ENCODE measurements at regions not wholly inside any gene's neighbourhood (a gene's known extent, or its start where the extent isn't known, plus 50 kb on each side); places are given as distances from the start of the nearest gene placed in this dataset.

DNA sequence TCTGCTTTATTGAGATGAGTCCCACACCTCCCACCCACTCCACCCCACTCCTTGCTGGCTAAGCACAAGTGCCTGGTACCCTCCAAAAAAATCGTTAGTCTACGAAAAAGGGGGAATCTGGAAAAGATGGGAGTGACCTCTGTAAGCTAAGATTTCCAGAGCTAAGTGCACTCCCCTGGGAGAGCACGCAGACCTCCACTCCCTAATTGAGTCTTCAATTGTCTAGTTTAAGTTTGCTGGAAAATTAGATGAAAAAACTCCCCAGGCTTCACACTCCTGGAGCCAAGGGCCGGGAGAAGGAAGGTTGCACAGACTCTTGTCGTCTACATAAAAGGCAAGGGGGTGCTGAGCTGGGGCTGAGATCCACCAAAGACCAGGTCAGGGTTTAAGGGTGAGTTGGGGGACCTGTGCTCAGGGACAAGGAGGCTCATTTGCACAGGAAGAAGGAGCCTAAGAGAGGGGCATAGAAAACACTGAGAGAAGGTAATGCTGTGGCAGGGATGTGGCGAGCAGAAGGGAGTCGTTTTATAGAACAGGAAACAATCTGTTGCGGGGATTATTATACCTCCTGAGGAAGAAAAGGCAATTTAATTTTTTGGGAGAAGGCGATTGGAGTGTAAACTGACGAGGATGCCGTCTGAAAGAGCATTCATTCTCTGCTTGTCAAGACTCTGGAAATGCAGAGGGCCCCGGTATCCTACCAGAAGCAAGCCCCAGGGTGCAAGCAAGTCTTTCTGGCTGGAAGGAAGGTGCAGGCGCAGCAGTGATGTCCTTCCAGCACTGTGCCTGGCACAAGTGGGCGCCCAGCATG is 126.5 kb upstream of the DLG1 start:
- CTCF ChIA-PET: no interaction called here
- H3K27ac ChIP-seq (ENCODE audit: low read length): no peak overlapping the region
- no peaks in the 10 kb centered on the region for H3K36me3 ChIP-seq (ENCODE audit: control insufficient read depth, insufficient read depth, low read length)
- intact Hi-C loops (cut with micrococcal nuclease; ENCODE audit: unreplicated experiment): no loop called here
- BruUV-seq (replicated peaks): no TSS peak
- no peak overlapping the region for H3K4me3 ChIP-seq (ENCODE audit: low read depth in 2 of 2, low read length in 2 of 2)
- no peaks in the 10 kb centered on the region for H3K4me1 ChIP-seq (ENCODE audit: control insufficient read depth, insufficient read depth, low read length)
- H3K27me3 ChIP-seq (ENCODE audit: control insufficient read depth, insufficient read depth, low read length): peaks cover 2% of the 10 kb centered on the region
- TF ChIP-seq TCF7L2 (IDR thresholded peaks at IDR 0.05; ENCODE audit: low read depth, low read length): no peak
- TF ChIP-seq, protein P1, sequence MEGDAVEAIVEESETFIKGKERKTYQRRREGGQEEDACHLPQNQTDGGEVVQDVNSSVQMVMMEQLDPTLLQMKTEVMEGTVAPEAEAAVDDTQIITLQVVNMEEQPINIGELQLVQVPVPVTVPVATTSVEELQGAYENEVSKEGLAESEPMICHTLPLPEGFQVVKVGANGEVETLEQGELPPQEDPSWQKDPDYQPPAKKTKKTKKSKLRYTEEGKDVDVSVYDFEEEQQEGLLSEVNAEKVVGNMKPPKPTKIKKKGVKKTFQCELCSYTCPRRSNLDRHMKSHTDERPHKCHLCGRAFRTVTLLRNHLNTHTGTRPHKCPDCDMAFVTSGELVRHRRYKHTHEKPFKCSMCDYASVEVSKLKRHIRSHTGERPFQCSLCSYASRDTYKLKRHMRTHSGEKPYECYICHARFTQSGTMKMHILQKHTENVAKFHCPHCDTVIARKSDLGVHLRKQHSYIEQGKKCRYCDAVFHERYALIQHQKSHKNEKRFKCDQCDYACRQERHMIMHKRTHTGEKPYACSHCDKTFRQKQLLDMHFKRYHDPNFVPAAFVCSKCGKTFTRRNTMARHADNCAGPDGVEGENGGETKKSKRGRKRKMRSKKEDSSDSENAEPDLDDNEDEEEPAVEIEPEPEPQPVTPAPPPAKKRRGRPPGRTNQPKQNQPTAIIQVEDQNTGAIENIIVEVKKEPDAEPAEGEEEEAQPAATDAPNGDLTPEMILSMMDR (IDR thresholded peaks at IDR 0.05): no peak
- TF ChIP-seq POLR2AphosphoS5 (IDR thresholded peaks at IDR 0.05; ENCODE audit: low read depth, low read length): no peak
- TF ChIP-seq, protein P2, sequence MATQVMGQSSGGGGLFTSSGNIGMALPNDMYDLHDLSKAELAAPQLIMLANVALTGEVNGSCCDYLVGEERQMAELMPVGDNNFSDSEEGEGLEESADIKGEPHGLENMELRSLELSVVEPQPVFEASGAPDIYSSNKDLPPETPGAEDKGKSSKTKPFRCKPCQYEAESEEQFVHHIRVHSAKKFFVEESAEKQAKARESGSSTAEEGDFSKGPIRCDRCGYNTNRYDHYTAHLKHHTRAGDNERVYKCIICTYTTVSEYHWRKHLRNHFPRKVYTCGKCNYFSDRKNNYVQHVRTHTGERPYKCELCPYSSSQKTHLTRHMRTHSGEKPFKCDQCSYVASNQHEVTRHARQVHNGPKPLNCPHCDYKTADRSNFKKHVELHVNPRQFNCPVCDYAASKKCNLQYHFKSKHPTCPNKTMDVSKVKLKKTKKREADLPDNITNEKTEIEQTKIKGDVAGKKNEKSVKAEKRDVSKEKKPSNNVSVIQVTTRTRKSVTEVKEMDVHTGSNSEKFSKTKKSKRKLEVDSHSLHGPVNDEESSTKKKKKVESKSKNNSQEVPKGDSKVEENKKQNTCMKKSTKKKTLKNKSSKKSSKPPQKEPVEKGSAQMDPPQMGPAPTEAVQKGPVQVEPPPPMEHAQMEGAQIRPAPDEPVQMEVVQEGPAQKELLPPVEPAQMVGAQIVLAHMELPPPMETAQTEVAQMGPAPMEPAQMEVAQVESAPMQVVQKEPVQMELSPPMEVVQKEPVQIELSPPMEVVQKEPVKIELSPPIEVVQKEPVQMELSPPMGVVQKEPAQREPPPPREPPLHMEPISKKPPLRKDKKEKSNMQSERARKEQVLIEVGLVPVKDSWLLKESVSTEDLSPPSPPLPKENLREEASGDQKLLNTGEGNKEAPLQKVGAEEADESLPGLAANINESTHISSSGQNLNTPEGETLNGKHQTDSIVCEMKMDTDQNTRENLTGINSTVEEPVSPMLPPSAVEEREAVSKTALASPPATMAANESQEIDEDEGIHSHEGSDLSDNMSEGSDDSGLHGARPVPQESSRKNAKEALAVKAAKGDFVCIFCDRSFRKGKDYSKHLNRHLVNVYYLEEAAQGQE (IDR thresholded peaks at IDR 0.05; ENCODE audit: insufficient read depth in 1 of 2, low read depth in 2 of 2, low read length in 1 of 2): no peak
- no peak for TF ChIP-seq SIN3A (IDR thresholded peaks at IDR 0.05; ENCODE audit: borderline replicate concordance, insufficient read depth, low read depth, low read length)
- H3K9me3 ChIP-seq (ENCODE audit: control insufficient read depth, insufficient read depth, low read depth, low read length): no peaks in the 10 kb centered on the region
- DNase-seq (ENCODE audit: low read depth, low spot score) (no peak), ATAC-seq (no peak)
- POLR2A ChIA-PET: no interaction called here
- in situ Hi-C loops (cut with HindIII; ENCODE audit: low pct_unique_long_range_greater_than_20kb, low sequenced_read_pairs): no loop called here

GRCh38 chr3:197424266-197424665 is 125.9 kb upstream of the DLG1 start:
- TF ChIP-seq, protein P2 (IDR thresholded peaks at IDR 0.05; ENCODE audit: insufficient read depth in 1 of 2, low read depth in 2 of 2, low read length in 1 of 2): no peak
- TF ChIP-seq, protein P1 (IDR thresholded peaks at IDR 0.05): no peak
- no peak for TF ChIP-seq SIN3A (IDR thresholded peaks at IDR 0.05; ENCODE audit: borderline replicate concordance, insufficient read depth, low read depth, low read length)
- no peak for TF ChIP-seq TCF7L2 (IDR thresholded peaks at IDR 0.05; ENCODE audit: low read depth, low read length)
- no peak for TF ChIP-seq POLR2AphosphoS5 (IDR thresholded peaks at IDR 0.05; ENCODE audit: low read depth, low read length)

More at GRCh38 chr3:197424266-197424665, 125.9 kb upstream of the DLG1 start:
- BruUV-seq (replicated peaks): no TSS peak
- Histone ChIP-seq H3K9me3 (ENCODE audit: control insufficient read depth, insufficient read depth, low read depth, low read length) (no peaks in the 10 kb centered on the region), H3K36me3 (ENCODE audit: control insufficient read depth, insufficient read depth, low read length) (no peaks in the 10 kb centered on the region), H3K27ac (ENCODE audit: low read length) (no peak overlapping the region), H3K4me1 (ENCODE audit: control insufficient read depth, insufficient read depth, low read length) (no peaks in the 10 kb centered on the region), H3K27me3 (ENCODE audit: control insufficient read depth, insufficient read depth, low read length) (peaks cover 3% of the 10 kb centered on the region; the same call in 1 of the 2 replicates), H3K4me3 (ENCODE audit: low read depth in 2 of 2, low read length in 2 of 2) (no peak overlapping the region)
- intact Hi-C loops (cut with micrococcal nuclease; ENCODE audit: unreplicated experiment): no loop called here
- DNase-seq (ENCODE audit: low read depth, low spot score) (no peak), ATAC-seq (0 out of 2 replicates have a peak, but pooled peaks have one; percentile 10)
- POLR2A ChIA-PET: no interaction called here
- CTCF ChIA-PET: no interaction called here
- in situ Hi-C loops (cut with HindIII; ENCODE audit: low pct_unique_long_range_greater_than_20kb, low sequenced_read_pairs): no loop called here

All from Panc1 (cell line).